ENCODE measurements at regions not wholly inside any gene's neighbourhood (a gene's known extent, or its start where the extent isn't known, plus 50 kb on each side); places are given as distances from the start of the nearest gene placed in this dataset.

- intact Hi-C loops (cut with DNase I; ENCODE audit: low total_unique reads), result no loop called here
- Histone ChIP-seq H3K27me3 (replicated peaks in 1 of 7) (no peaks in the 10 kb centered on the region), H3K4me3 (no peak overlapping the region), H3K4me1 (no peaks in the 10 kb centered on the region), H3K9me3 (no peaks in the 10 kb centered on the region), H3K36me3 (no peaks in the 10 kb centered on the region), H3K27ac (no peak overlapping the region)
- TF ChIP-seq POLR2A (IDR thresholded peaks at IDR 0.05) (no peak), CTCF (IDR thresholded peaks at IDR 0.05 in 8 of 11, conservative IDR thresholded peaks at IDR 0.05 in 3 of 11) (no peak), POLR2AphosphoS5 (IDR thresholded peaks at IDR 0.05) (no peak)
- no peak for DNase-seq
- whole genome bisulfite sequencing, 5 donors, result 52 to 83% (median 60%) methylated on average over 2 of the region's 2 CpGs
Observed at GRCh38 chr4:107129076-107129475, 93.0 kb upstream of the DKK2 start.

- Histone ChIP-seq H3K9me3 (no peaks in the 10 kb centered on the region), H3K36me3 (no peaks in the 10 kb centered on the region), H3K4me3 (no peak overlapping the region), H3K4me1 (no peaks in the 10 kb centered on the region), H3K27ac (no peak overlapping the region), H3K27me3 (replicated peaks in 1 of 7) (no peaks in the 10 kb centered on the region)
- DNase-seq, result no peak
- no peak for TF ChIP-seq POLR2A (IDR thresholded peaks at IDR 0.05)
- TF ChIP-seq POLR2AphosphoS5 (IDR thresholded peaks at IDR 0.05), result no peak
- TF ChIP-seq CTCF (IDR thresholded peaks at IDR 0.05 in 8 of 11, conservative IDR thresholded peaks at IDR 0.05 in 3 of 11), result no peak
- intact Hi-C loops (cut with DNase I; ENCODE audit: low total_unique reads), result no loop called here
- 64 to 79% (median 76%) methylated on average over 2 of the region's 2 CpGs for WGBS, 5 donors
Observed at GRCh38 chr4:107128116-107128515, 92.0 kb upstream of the DKK2 start.

GRCh38 chr4:107125496-107125895, 89.4 kb upstream of the DKK2 start:
- TF ChIP-seq POLR2AphosphoS5 (IDR thresholded peaks at IDR 0.05) (no peak), POLR2A (IDR thresholded peaks at IDR 0.05) (no peak)
- H3K9me3 ChIP-seq, result no peaks in the 10 kb centered on the region
- intact Hi-C loops (cut with DNase I; ENCODE audit: low total_unique reads), result no loop called here
- no peak overlapping the region for H3K4me3 ChIP-seq
- H3K27me3 ChIP-seq (replicated peaks in 1 of 7), result no peaks in the 10 kb centered on the region
- no peaks in the 10 kb centered on the region for H3K4me1 ChIP-seq
- no peaks in the 10 kb centered on the region for H3K36me3 ChIP-seq
- 69 to 90% (median 84%) methylated on average over 2 of the region's 2 CpGs for WGBS, 5 donors
- no peak overlapping the region for H3K27ac ChIP-seq
- no peak for DNase-seq

GRCh38 chr4:107122736-107123135, 86.6 kb upstream of the DKK2 start:
- no peak overlapping the region for H3K4me3 ChIP-seq
- intact Hi-C loops (cut with DNase I; ENCODE audit: low total_unique reads), result no loop called here
- no peaks in the 10 kb centered on the region for H3K9me3 ChIP-seq
- H3K4me1 ChIP-seq, result no peaks in the 10 kb centered on the region
- 51 to 62% (median 56%) methylated on average over 2 of the region's 2 CpGs for WGBS, 5 donors
- H3K27me3 ChIP-seq (replicated peaks in 1 of 7), result no peaks in the 10 kb centered on the region
- DNase-seq, result no peak
- no peak for TF ChIP-seq POLR2A (IDR thresholded peaks at IDR 0.05)
- no peak for TF ChIP-seq CTCF (IDR thresholded peaks at IDR 0.05 in 8 of 11, conservative IDR thresholded peaks at IDR 0.05 in 3 of 11)
- no peak for TF ChIP-seq POLR2AphosphoS5 (IDR thresholded peaks at IDR 0.05)
- H3K36me3 ChIP-seq, result no peaks in the 10 kb centered on the region
- no peak overlapping the region for H3K27ac ChIP-seq

GRCh38 chr4:107120661-107121060, 84.5 kb upstream of the DKK2 start:
- 50 to 60% (median 55%) methylated on average over 2 of the region's 2 CpGs for WGBS, 5 donors
- H3K9me3 ChIP-seq, result no peaks in the 10 kb centered on the region
- no peaks in the 10 kb centered on the region for H3K4me1 ChIP-seq
- no peaks in the 10 kb centered on the region for H3K36me3 ChIP-seq
- H3K27ac ChIP-seq, result no peak overlapping the region
- no peaks in the 10 kb centered on the region for H3K27me3 ChIP-seq (replicated peaks in 1 of 7)
- no peak for TF ChIP-seq CTCF (IDR thresholded peaks at IDR 0.05 in 8 of 11, conservative IDR thresholded peaks at IDR 0.05 in 3 of 11)
- TF ChIP-seq POLR2A (IDR thresholded peaks at IDR 0.05), result no peak
- no peak for TF ChIP-seq POLR2AphosphoS5 (IDR thresholded peaks at IDR 0.05)
- intact Hi-C loops (cut with DNase I; ENCODE audit: low total_unique reads), result no loop called here
- DNase-seq, result no peak
- H3K4me3 ChIP-seq, result no peak overlapping the region
